T-helper 2 cell (primary cell): ENCODE measurements at regions not wholly inside any gene's neighbourhood (a gene's known extent, or its start where the extent isn't known, plus 50 kb on each side); places are given as distances from the start of the nearest gene placed in this dataset.
A peak's percentile ranks its signal among the peaks of the same experiment; 100 is the strongest.
"Not testable (repeated sequence)": the region's sequence is repeated elsewhere in the genome, so short reads cannot be mapped to it uniquely, and the experiment has no call there.

Source experiments
- DNase-seq, 5 experiments: peaks; one replicate each; pipeline versions ENCODE4 v3.0.0 to v3.0.0-alpha.2; 2012 to 2022

GRCh38 chr2:185665251-185665814 lies 73.3 kb upstream of the FSIP2 start:
- no peak for DNase-seq

GRCh38 chr2:185667452-185667851 lies 71.2 kb upstream of the FSIP2 start:
- no peak for DNase-seq

GRCh38 chr2:185668710-185669109 lies 69.9 kb upstream of the FSIP2 start:
- DNase-seq: peak in 1 of 5 experiments; percentile 3

GRCh38 chr2:185674232-185674631 lies 64.4 kb upstream of the FSIP2 start:
- DNase-seq: no peak

GRCh38 chr2:185676316-185676715 lies 62.3 kb upstream of the FSIP2 start:
- no peak for DNase-seq

GRCh38 chr2:185687001-185687400 lies 51.6 kb upstream of the FSIP2 start:
- DNase-seq: not testable (repeated sequence)

GRCh38 chr2:185687967-185688366 lies 50.6 kb upstream of the FSIP2 start:
- DNase-seq: no peak
